PC-9 (cell line): ENCODE measurements at regions not wholly inside any gene's neighbourhood (a gene's known extent, or its start where the extent isn't known, plus 50 kb on each side); places are given as distances from the start of the nearest gene placed in this dataset.
A peak's percentile ranks its signal among the peaks of the same experiment; 100 is the strongest.
"Not testable (repeated sequence)": the region's sequence is repeated elsewhere in the genome, so short reads cannot be mapped to it uniquely, and the experiment has no call there.

Experiments
- BruUV-seq: library from RNA; stranded (reverse); fragments of 400-500 nt; replicated peaks from 2 replicates; lab custom pipeline; 2021; lab: Mats Ljungman, UMichigan
- CTCF ChIA-PET: fragments of 300-600 bp; sonication (Branson Sonifier 250); formaldehyde crosslinking; loops from one replicate; lab custom pipeline; 2022; ENCODE audit warnings: antibody characterized with exemption; lab: Charles Lee
- POLR2A ChIA-PET: fragments of 300-600 bp; sonication (Branson Sonifier 250); formaldehyde crosslinking; loops from one replicate; lab custom pipeline; 2022; ENCODE audit warnings: antibody characterized with exemption; ENCODE audit not compliant: unreplicated experiment; lab: Charles Lee
- DNase-seq, 2 experiments: peaks; one replicate each; pipeline versions ENCODE4 v3.0.0 to v3.0.0-alpha.2; 2015 to 2022; ENCODE audit warnings: mixed read lengths in 1 of 2
- H2AFZ ChIP-seq: fragments of 200-600 bp; sonication (generic); 2 replicates; pipeline ENCODE4 v1.8.1; 2017; ENCODE audit warnings: antibody characterized with exemption
- H3F3A ChIP-seq: fragments of 200-600 bp; sonication (generic); 2 replicates; pipeline ENCODE4 v1.8.1; 2017; ENCODE audit warnings: antibody characterized with exemption, mild to moderate bottlenecking, low read depth; ENCODE audit not compliant: insufficient read depth
- H3K27ac ChIP-seq: fragments of 200-600 bp; sonication (generic); 2 replicates; pipeline ENCODE4 v1.6.1; 2016; ENCODE audit warnings: mixed run types
- H3K27me3 ChIP-seq: fragments of 200-600 bp; sonication (generic); 2 replicates; pipeline ENCODE4 v1.6.1; 2016; ENCODE audit warnings: low read depth, mixed run types; ENCODE audit not compliant: insufficient read depth
- H3K36me3 ChIP-seq: fragments of 200-600 bp; sonication (generic); 2 replicates; pipeline ENCODE4 v1.6.1; 2016; ENCODE audit warnings: low read depth, mixed run types
- H3K4me1 ChIP-seq: fragments of 200-600 bp; sonication (generic); replicated peaks from 2 replicates; pipeline ENCODE4 v1.6.1; 2016; ENCODE audit warnings: mixed run types; ENCODE audit not compliant: insufficient read depth
- H3K4me2 ChIP-seq: fragments of 200-600 bp; sonication (generic); 2 replicates; pipeline ENCODE4 v1.6.1; 2017; ENCODE audit warnings: mixed run types
- H3K4me3 ChIP-seq: fragments of 200-600 bp; sonication (generic); 2 replicates; pipeline ENCODE4 v1.6.1; 2016; ENCODE audit warnings: mixed run types
- H3K79me2 ChIP-seq: fragments of 200-600 bp; sonication (generic); 2 replicates; pipeline ENCODE4 v1.6.1; 2017; ENCODE audit warnings: low read depth, mixed run types
- H3K9me2 ChIP-seq: fragments of 200-600 bp; sonication (generic); 2 replicates; pipeline ENCODE4 v1.8.1; 2017; ENCODE audit warnings: mild to moderate bottlenecking; ENCODE audit not compliant: insufficient read depth
- H3K9me3 ChIP-seq: fragments of 200-600 bp; sonication (generic); 2 replicates; pipeline ENCODE4 v1.8.1; 2016; ENCODE audit warnings: low read depth; ENCODE audit not compliant: insufficient read depth
- H4K20me1 ChIP-seq: fragments of 200-600 bp; sonication (generic); 2 replicates; pipeline ENCODE4 v1.8.1; 2017; ENCODE audit not compliant: insufficient read depth
- EZH2 ChIP-seq: fragments of 200-600 bp; sonication (generic); IDR thresholded peaks from 2 replicates; pipeline ENCODE4 v1.8.0; 2017; ENCODE audit warnings: antibody characterized with exemption, low read depth
- intact Hi-C: fragments of 100-400 bp; cut with micrococcal nuclease; formaldehyde crosslinking; loops from one replicate; pipeline ENCODE4 v1.10.0; 2022; ENCODE audit not compliant: unreplicated experiment
- TF ChIP-seq, protein P1 (sequence below): fragments of 200-600 bp; sonication (generic); conservative IDR thresholded peaks from 2 replicates; pipeline ENCODE4 v1.6.1; 2017; ENCODE audit warnings: mixed run types, antibody characterized with exemption, mild to moderate bottlenecking, moderate library complexity

DNA sequence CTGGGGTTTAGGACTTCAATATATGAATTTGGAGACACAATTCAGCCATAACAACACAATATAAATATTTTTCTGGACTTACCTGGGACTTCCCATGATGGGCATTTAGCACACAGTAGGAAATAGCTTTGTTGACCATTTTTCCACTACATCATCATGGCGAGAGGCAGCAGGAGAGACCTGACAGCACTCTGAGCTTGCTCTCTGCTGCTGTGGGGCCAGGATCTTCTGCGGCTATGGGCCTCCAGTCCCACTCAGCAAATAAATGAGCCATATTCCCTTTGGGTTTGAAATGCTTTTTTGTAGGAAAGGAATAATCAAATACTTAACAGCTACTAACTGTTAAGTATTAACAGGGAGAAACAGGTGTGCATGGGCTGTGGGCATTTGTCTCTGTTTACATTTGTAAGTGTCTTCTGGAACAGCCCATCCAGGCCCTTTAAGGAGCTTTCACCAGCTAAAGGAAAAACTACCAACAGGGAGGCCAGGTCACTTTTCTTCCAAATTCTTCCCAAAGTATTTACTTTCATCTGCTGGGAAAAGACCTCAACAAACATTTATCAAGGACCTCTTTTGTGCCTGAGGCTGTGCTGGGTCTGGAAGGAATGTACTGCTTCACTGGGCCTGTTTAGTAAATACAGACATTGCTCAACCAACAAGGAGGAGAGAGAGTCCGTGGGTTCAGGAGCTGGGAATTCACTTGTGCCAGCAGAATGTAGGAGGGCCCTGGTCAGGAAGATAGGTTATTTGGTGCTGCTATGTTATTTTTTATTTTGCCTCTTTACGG lies 133.2 kb downstream of the LRIG2 start:
- DNase-seq, result peak in 1 of 2 experiments; percentile 77
- no peaks in the 10 kb centered on the region for H3K79me2 ChIP-seq
- no peaks in the 10 kb centered on the region for H3K36me3 ChIP-seq
- ChIA-PET CTCF (interaction anchor here (0.6 kb wide), 1 partner anchor 167 kb away, joined by 7 read pairs; no protein-coding TSS in a partner anchor), POLR2A (no interaction called here)
- no peaks in the 10 kb centered on the region for H4K20me1 ChIP-seq
- H3K4me2 ChIP-seq, result peak overlapping the region; percentile 11
- H3K4me1 ChIP-seq, result peaks cover 34% of the 10 kb centered on the region
- H3K27me3 ChIP-seq, result no peaks in the 10 kb centered on the region
- no TSS peak for BruUV-seq
- H2AFZ ChIP-seq, result no peak overlapping the region
- intact Hi-C loops, result loop anchor here (10.0 kb wide), 1 partner anchor 249 kb away; no protein-coding TSS in a partner anchor
- peaks cover 13% of the 10 kb centered on the region; the same call in 1 of the 2 replicates for H3F3A ChIP-seq
- H3K4me3 ChIP-seq, result no peak overlapping the region
- TF ChIP-seq EZH2, result no peak
- TF ChIP-seq, protein P1, sequence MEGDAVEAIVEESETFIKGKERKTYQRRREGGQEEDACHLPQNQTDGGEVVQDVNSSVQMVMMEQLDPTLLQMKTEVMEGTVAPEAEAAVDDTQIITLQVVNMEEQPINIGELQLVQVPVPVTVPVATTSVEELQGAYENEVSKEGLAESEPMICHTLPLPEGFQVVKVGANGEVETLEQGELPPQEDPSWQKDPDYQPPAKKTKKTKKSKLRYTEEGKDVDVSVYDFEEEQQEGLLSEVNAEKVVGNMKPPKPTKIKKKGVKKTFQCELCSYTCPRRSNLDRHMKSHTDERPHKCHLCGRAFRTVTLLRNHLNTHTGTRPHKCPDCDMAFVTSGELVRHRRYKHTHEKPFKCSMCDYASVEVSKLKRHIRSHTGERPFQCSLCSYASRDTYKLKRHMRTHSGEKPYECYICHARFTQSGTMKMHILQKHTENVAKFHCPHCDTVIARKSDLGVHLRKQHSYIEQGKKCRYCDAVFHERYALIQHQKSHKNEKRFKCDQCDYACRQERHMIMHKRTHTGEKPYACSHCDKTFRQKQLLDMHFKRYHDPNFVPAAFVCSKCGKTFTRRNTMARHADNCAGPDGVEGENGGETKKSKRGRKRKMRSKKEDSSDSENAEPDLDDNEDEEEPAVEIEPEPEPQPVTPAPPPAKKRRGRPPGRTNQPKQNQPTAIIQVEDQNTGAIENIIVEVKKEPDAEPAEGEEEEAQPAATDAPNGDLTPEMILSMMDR, result no peak
- no peaks in the 10 kb centered on the region for H3K9me2 ChIP-seq
- no peaks in the 10 kb centered on the region for H3K9me3 ChIP-seq
- no peak overlapping the region for H3K27ac ChIP-seq

DNA sequence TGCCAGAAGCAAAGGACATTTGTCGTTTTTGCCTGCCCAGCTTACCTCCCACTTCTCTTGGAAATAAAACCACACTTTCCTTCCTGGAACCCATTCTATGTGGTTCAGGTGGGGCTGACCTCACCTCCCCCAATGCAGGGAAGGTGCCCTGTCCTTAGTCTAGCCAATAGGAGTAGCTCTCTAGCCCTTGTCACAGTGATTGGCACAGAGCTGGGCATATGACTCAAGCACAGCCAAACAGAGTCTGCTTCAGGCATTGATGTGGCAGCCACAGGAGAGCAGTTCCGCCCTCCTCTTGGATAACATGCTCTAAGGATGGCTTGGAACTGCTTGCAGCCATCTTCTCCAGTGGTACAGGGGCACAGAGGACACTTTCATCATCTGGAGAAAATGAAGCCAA lies 134.0 kb downstream of the LRIG2 start:
- POLR2A ChIA-PET, result no interaction called here
- Histone ChIP-seq H4K20me1 (no peaks in the 10 kb centered on the region), H3K79me2 (no peaks in the 10 kb centered on the region), H3K27me3 (no peaks in the 10 kb centered on the region), H3K4me1 (peaks cover 25% of the 10 kb centered on the region), H3K27ac (no peak overlapping the region), H3K36me3 (no peaks in the 10 kb centered on the region), H3K4me3 (no peak overlapping the region), H3K9me2 (no peaks in the 10 kb centered on the region), H3K9me3 (no peaks in the 10 kb centered on the region), H3K4me2 (peak overlapping the region; percentile 11), H3F3A (peaks cover 5% of the 10 kb centered on the region; the same call in 1 of the 2 replicates), H2AFZ (no peak overlapping the region)
- BruUV-seq, result no TSS peak
- intact Hi-C loops, result loop anchor here (10.0 kb wide), 1 partner anchor 248 kb away; no protein-coding TSS in a partner anchor
- TF ChIP-seq EZH2, result no peak
- TF ChIP-seq, protein P1, result no peak
- CTCF ChIA-PET, result no interaction called here
- DNase-seq, result no peak

DNA sequence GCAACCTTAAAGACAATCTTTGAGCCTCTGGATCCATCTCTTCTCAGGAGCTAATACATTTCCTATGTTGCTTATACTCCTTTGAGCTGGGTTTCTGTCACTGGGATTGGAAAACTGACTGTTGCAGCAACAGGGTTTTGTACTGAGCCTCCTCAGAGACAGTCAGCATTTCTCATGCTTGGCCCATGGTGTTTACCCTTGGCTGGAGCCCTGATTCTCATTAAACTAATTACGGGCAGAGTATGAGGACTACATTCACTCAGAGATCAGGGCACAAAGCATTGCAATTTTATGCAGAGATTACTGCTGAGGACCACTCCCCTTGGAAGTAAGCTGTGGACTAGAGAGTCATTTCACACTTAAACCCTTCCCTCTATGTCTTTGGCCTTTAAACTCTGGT lies 134.5 kb downstream of the LRIG2 start:
- Histone ChIP-seq H3K27me3 (no peaks in the 10 kb centered on the region), H3F3A (peaks cover 5% of the 10 kb centered on the region; the same call in 1 of the 2 replicates), H3K27ac (no peak overlapping the region), H4K20me1 (no peaks in the 10 kb centered on the region), H2AFZ (no peak overlapping the region), H3K9me2 (no peaks in the 10 kb centered on the region), H3K4me3 (no peak overlapping the region), H3K79me2 (no peaks in the 10 kb centered on the region), H3K4me2 (no peak overlapping the region), H3K4me1 (peaks cover 24% of the 10 kb centered on the region), H3K36me3 (no peaks in the 10 kb centered on the region), H3K9me3 (no peaks in the 10 kb centered on the region)
- BruUV-seq, result no TSS peak
- TF ChIP-seq, protein P1, result no peak
- TF ChIP-seq EZH2, result no peak
- ChIA-PET POLR2A (no interaction called here), CTCF (no interaction called here)
- no peak for DNase-seq
- intact Hi-C loops, result loop anchor here (10.0 kb wide), 1 partner anchor 247 kb away; no protein-coding TSS in a partner anchor

DNA sequence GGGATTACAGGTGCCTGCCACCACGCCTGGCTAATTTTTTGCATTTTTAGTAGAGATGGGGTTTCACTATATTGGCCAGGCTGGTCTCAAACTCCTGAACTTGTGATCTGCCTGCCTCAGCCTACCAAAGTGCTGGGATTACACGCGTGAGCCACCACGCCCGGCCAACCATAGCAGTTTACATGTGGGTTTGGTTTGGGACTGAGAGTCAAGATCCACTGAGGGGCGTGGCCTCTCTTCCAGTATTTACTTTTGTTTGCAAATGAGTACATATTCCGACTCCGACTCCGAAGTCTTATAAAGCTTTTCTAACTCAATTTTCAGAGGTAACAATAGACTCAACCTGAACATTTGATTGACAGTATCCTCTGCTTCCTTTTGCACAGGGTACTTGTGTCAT lies 135.4 kb downstream of the LRIG2 start:
- H4K20me1 ChIP-seq, H3F3A ChIP-seq, H3K9me3 ChIP-seq, POLR2A ChIA-PET, H3K27me3 ChIP-seq, H3K4me3 ChIP-seq, H2AFZ ChIP-seq, H3K27ac ChIP-seq, H3K79me2 ChIP-seq, H3K4me2 ChIP-seq, BruUV-seq, DNase-seq, H3K36me3 ChIP-seq, H3K9me2 ChIP-seq, CTCF ChIA-PET: not testable (repeated sequence)
- peaks cover 24% of the 10 kb centered on the region for H3K4me1 ChIP-seq
- intact Hi-C loops, result loop anchor here (10.0 kb wide), 1 partner anchor 246 kb away; no protein-coding TSS in a partner anchor
